ENCODE measurements at regions not wholly inside any gene's neighbourhood (a gene's known extent, or its start where the extent isn't known, plus 50 kb on each side); places are given as distances from the start of the nearest gene placed in this dataset.

DNA sequence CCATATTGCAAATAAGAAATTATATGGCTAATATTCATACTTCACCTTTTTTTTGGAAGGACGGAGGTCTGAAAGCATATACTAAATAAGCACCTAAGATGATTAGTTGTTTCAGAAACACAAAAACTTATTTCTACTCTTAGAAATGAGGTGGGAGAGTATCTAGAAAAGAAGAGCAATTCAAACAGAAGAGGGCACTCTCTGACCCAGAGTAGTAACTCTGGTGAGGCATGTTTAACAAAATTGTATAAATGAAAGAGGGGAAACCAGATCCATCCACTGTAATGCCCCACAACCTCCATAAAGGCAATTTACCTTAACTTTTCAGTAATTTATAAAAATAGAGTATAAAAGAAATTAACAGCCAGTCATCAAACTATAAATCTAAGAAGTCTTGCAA, 669.6 kb upstream of the VRK2 start:
- Histone ChIP-seq H3K9me1 (replicated peaks; ENCODE audit: control insufficient read depth, extremely low read depth, insufficient read depth, low read length) (no peaks in the 10 kb centered on the region), H4K20me1 (replicated peaks; ENCODE audit: control insufficient read depth, extremely low read depth, insufficient read depth, low read length) (no peaks in the 10 kb centered on the region), H3K27ac (ENCODE audit: insufficient read depth, low read depth, low read length) (no peak overlapping the region), H3K27me3 (ENCODE audit: control insufficient read depth in 2 of 2, insufficient read depth in 2 of 2, low read length in 2 of 2) (no peaks in the 10 kb centered on the region), H3K4me3 (replicated peaks in 1 of 3; ENCODE audit: insufficient read depth in 1 of 3, low read depth in 1 of 3, low read length in 3 of 3) (no peak overlapping the region), H3K36me3 (ENCODE audit: control insufficient read depth in 2 of 2, extremely low read depth in 1 of 2, insufficient read depth in 2 of 2, low read length in 2 of 2) (no peaks in the 10 kb centered on the region), H3K4me2 (ENCODE audit: insufficient read depth, low read length) (no peak overlapping the region), H3K9ac (replicated peaks; ENCODE audit: extremely low read depth, insufficient read depth, low read length) (no peak overlapping the region), H3K9me3 (replicated peaks; ENCODE audit: control insufficient read depth, insufficient read depth, low read length) (no peaks in the 10 kb centered on the region), H3K4me1 (ENCODE audit: control insufficient read depth, extremely low read depth, insufficient read depth, low read length) (peaks cover 17% of the 10 kb centered on the region), H2AFZ (ENCODE audit: low read depth, low read length) (no peak overlapping the region), H3K79me2 (ENCODE audit: control insufficient read depth, insufficient read depth, low read length) (no peaks in the 10 kb centered on the region)
- no peak for TF ChIP-seq POLR2A (IDR thresholded peaks at IDR 0.05; ENCODE audit: low read depth, low read length)
- TF ChIP-seq FOS (IDR thresholded peaks at IDR 0.05; ENCODE audit: borderline replicate concordance, insufficient read depth, low read length), result no peak
- TF ChIP-seq, protein P1, sequence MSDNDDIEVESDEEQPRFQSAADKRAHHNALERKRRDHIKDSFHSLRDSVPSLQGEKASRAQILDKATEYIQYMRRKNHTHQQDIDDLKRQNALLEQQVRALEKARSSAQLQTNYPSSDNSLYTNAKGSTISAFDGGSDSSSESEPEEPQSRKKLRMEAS (IDR thresholded peaks at IDR 0.05; ENCODE audit: insufficient read depth, insufficient read length), result no peak
- BruUV-seq (replicated peaks), result no TSS peak
- ChIA-PET POLR2A (no interaction called here), CTCF (interaction anchor here (0.7 to 1.0 kb wide), 3 partner anchors 116 to 139 kb away, joined by 3 to 7 read pairs (median 3); no protein-coding TSS in a partner anchor)
- peak; percentile 4 for DNase-seq (ENCODE audit: low read depth, low spot score)
- dilution Hi-C loops (cut with MboI; ENCODE audit: extremely low pct_ligation_motif_present, low sequenced_read_pairs), result no loop called here
- intact Hi-C loops (cut with micrococcal nuclease), result loop anchor here (1.0 kb wide), 1 partner anchor 120 kb away; no protein-coding TSS in a partner anchor
- FAIRE-seq, result no peak

DNA sequence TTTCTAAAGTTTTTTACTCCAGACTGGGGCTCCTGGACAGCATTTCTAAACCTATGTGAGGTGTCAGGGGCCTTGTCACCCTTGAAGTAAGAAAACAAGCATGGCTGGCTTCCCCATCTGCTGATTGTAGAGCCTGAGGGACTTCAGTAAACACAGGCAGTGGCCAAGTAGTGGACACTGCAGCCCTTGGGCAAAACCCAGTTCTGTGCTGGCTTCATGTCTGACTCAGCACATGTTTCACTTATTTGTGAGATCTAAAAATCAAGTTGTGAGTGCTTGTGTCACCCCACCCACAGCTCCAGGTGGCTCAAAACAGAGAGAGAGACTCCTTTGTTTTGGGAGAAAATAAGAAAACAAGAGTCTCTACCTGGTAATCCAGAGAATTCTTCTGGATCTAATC, 660.3 kb upstream of the VRK2 start:
- BruUV-seq (replicated peaks), result no TSS peak
- no peak for FAIRE-seq
- POLR2A ChIA-PET, result no interaction called here

More for the DNA sequence above, 660.3 kb upstream of the VRK2 start:
- dilution Hi-C loops (cut with MboI; ENCODE audit: extremely low pct_ligation_motif_present, low sequenced_read_pairs), result no loop called here
- Histone ChIP-seq H3K27me3 (ENCODE audit: control insufficient read depth in 2 of 2, insufficient read depth in 2 of 2, low read length in 2 of 2) (peaks cover 0 to 2% of the 10 kb centered on the region in 2 experiments), H3K4me1 (ENCODE audit: control insufficient read depth, extremely low read depth, insufficient read depth, low read length) (no peaks in the 10 kb centered on the region), H3K27ac (ENCODE audit: insufficient read depth, low read depth, low read length) (no peak overlapping the region), H3K36me3 (ENCODE audit: control insufficient read depth in 2 of 2, extremely low read depth in 1 of 2, insufficient read depth in 2 of 2, low read length in 2 of 2) (no peaks in the 10 kb centered on the region), H3K9ac (replicated peaks; ENCODE audit: extremely low read depth, insufficient read depth, low read length) (no peak overlapping the region), H3K9me3 (replicated peaks; ENCODE audit: control insufficient read depth, insufficient read depth, low read length) (no peaks in the 10 kb centered on the region), H2AFZ (ENCODE audit: low read depth, low read length) (no peak overlapping the region), H3K9me1 (replicated peaks; ENCODE audit: control insufficient read depth, extremely low read depth, insufficient read depth, low read length) (no peaks in the 10 kb centered on the region), H4K20me1 (replicated peaks; ENCODE audit: control insufficient read depth, extremely low read depth, insufficient read depth, low read length) (no peaks in the 10 kb centered on the region), H3K4me3 (replicated peaks in 1 of 3; ENCODE audit: insufficient read depth in 1 of 3, low read depth in 1 of 3, low read length in 3 of 3) (no peak overlapping the region), H3K79me2 (ENCODE audit: control insufficient read depth, insufficient read depth, low read length) (no peaks in the 10 kb centered on the region), H3K4me2 (ENCODE audit: insufficient read depth, low read length) (no peak overlapping the region)
- no peak for DNase-seq (ENCODE audit: low read depth, low spot score)
- CTCF ChIA-PET, result no interaction called here
- intact Hi-C loops (cut with micrococcal nuclease), result no loop called here
- no peak for TF ChIP-seq JUN (IDR thresholded peaks at IDR 0.05; ENCODE audit: borderline replicate concordance, insufficient read depth, insufficient read length, low read depth)
- TF ChIP-seq POLR2AphosphoS5 (IDR thresholded peaks at IDR 0.05; ENCODE audit: insufficient read depth, low read depth, low read length), result no peak
- TF ChIP-seq, protein P1 (IDR thresholded peaks at IDR 0.05; ENCODE audit: insufficient read depth, insufficient read length), result no peak
- TF ChIP-seq, protein P2, sequence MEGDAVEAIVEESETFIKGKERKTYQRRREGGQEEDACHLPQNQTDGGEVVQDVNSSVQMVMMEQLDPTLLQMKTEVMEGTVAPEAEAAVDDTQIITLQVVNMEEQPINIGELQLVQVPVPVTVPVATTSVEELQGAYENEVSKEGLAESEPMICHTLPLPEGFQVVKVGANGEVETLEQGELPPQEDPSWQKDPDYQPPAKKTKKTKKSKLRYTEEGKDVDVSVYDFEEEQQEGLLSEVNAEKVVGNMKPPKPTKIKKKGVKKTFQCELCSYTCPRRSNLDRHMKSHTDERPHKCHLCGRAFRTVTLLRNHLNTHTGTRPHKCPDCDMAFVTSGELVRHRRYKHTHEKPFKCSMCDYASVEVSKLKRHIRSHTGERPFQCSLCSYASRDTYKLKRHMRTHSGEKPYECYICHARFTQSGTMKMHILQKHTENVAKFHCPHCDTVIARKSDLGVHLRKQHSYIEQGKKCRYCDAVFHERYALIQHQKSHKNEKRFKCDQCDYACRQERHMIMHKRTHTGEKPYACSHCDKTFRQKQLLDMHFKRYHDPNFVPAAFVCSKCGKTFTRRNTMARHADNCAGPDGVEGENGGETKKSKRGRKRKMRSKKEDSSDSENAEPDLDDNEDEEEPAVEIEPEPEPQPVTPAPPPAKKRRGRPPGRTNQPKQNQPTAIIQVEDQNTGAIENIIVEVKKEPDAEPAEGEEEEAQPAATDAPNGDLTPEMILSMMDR (IDR thresholded peaks at IDR 0.05; ENCODE audit: extremely low read depth in 1 of 2, insufficient read depth in 1 of 2, low read depth in 1 of 2, low read length in 2 of 2), result no peak

Data from endothelial cell of umbilical vein (primary cell).